Peyer's patch (tissue), 4 donors: ENCODE measurements at regions not wholly inside any gene's neighbourhood (a gene's known extent, or its start where the extent isn't known, plus 50 kb on each side); places are given as distances from the start of the nearest gene placed in this dataset.

Experiments used
- CTCF ChIP-seq, 6 experiments: fragments of 450-650 bp in 4 of 6; fragments of 200-600 bp in 2 of 6; sonication (generic) in 1 of 6; IDR thresholded peaks; one replicate each; pipeline ENCODE4 v1.5.1; 2017 to 2019; ENCODE audit warnings: antibody characterized with exemption in 6 of 6, mild to moderate bottlenecking in 3 of 6, moderate library complexity in 1 of 6
- POLR2A ChIP-seq, 2 donors: fragments of 450-650 bp; IDR thresholded peaks; one replicate each; pipeline ENCODE4 v1.5.1; 2017; ENCODE audit warnings: antibody characterized with exemption in 2 of 2, mild to moderate bottlenecking in 2 of 2, moderate library complexity in 2 of 2

GRCh38 chr1:116270316-116271057 lies 102.6 kb upstream of the ATP1A1 start:
- TF ChIP-seq POLR2A (IDR thresholded peaks at IDR 0.05) (no peak), CTCF (IDR thresholded peaks at IDR 0.05) (no peak)
